HG02571 (cell line): ENCODE measurements at regions not wholly inside any gene's neighbourhood (a gene's known extent, or its start where the extent isn't known, plus 50 kb on each side); places are given as distances from the start of the nearest gene placed in this dataset.

Experiments
- ATAC-seq: cut with Tn5 transposase; IDR thresholded peaks from one replicate; pipeline ENCODE4 v1.9.1; 2021; ENCODE audit warnings: mild to moderate bottlenecking, moderate library complexity; ENCODE audit not compliant: unreplicated experiment

DNA sequence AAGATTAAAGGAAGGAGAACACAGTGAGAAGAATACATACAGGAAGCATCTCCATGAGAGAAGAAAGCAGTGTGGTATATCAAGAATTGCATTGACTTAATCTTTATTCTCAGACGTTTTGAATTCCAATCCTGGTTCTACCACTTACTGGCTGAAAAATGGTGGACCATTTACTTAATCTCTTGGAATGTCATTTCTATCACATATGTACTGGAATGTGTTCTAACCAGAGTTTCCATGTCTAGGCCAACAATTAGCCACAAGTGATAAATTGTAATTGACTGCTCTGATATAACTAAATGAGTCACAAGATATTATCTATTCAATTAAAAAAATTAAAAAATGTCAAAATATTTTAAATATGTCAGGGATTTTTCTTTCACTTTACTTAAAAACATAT is 626.1 kb downstream of the PTPRC start:
- ATAC-seq: no peak

GRCh38 chr1:199265319-199265718 is 626.5 kb downstream of the PTPRC start:
- ATAC-seq: no peak

DNA sequence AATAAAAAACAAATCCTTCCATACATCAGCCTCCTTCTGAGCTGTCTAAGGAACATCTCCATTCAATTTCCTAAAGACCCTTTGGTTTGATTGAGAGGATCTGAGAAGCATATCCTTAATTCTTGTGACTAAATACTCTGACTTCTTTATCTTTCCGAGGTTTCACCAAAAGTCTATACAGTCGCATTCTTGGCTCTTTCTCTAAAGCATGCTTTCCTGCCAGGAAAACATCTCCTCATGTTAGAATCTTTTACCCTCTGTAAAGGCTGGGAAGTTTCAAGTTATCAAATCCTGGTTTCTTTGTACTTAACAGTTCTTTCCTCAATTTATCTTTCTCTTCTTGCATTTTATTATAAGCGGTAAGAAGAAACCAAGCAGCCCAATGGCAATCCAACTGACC is 630.4 kb downstream of the PTPRC start:
- no peak for ATAC-seq

- no peak for ATAC-seq
Observed at GRCh38 chr1:199272139-199272544, 633.3 kb downstream of the PTPRC start.

- ATAC-seq: peak; percentile 61
Observed at GRCh38 chr1:199272628-199273086, 633.8 kb downstream of the PTPRC start.

GRCh38 chr1:199273837-199274379 is 635.1 kb downstream of the PTPRC start:
- no peak for ATAC-seq

GRCh38 chr1:199279067-199279466 is 640.2 kb downstream of the PTPRC start:
- ATAC-seq: no peak

GRCh38 chr1:199279872-199280645 is 641.2 kb downstream of the PTPRC start:
- ATAC-seq: peak; percentile 77

- ATAC-seq: no peak
Observed at GRCh38 chr1:199282751-199283305, 644.0 kb downstream of the PTPRC start.

- ATAC-seq: no peak
Observed at GRCh38 chr1:199283794-199284193, 645.0 kb downstream of the PTPRC start.

GRCh38 chr1:199287206-199287605 is 648.4 kb downstream of the PTPRC start:
- no peak for ATAC-seq

DNA sequence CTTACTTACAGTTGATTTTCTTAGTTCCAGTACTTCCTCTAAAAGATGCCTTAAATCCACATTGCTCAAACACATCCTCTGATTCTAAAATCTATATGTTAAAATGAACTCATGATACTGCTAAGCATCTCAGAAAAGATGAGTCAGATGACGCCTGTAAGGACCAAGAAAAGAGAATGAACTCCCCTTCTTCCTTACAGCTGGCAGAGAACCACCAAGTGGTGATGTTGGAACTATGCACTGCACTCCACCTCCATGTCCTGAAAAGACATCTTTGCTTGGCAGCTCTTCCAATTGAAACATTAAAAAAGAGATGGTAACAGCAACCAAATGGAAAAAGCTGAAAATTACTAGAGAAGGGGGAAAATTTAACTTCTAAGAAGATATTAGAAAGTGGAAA is 648.8 kb downstream of the PTPRC start:
- ATAC-seq: no peak

GRCh38 chr1:199290186-199290585 is 651.3 kb downstream of the PTPRC start:
- no peak for ATAC-seq

DNA sequence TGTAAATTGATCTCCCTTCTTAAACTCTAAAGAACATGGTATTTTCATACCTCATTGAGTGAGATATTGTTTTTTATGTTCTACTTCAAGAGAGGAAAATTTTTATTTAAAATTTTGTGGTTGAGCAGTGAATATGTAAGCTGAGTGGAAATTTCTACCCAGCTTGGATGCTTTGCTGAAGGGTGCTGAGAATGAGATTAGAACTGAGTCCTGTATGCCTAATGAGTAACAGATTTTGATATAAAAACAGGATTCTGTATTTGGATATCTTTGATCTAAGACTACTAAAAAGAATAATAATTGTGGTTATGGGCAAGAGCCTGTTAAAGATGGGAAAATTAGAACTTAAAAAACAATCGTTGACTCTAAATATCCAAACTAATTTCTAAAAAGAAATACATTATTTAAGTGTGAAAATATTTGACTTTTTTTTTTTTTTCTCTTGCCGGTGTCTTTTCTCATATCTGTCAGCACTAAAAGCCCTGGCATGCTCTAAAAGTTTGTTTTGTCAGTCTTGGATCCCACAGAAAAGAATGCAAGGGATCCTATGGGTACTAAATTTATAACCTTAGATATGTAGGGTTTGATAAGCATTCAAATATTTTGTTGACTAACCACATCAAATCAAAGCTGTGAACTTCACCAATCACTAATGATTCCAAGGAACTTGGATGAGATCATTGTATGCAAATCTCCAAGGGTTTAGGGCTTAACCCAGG is 652.3 kb downstream of the PTPRC start:
- ATAC-seq: no peak

DNA sequence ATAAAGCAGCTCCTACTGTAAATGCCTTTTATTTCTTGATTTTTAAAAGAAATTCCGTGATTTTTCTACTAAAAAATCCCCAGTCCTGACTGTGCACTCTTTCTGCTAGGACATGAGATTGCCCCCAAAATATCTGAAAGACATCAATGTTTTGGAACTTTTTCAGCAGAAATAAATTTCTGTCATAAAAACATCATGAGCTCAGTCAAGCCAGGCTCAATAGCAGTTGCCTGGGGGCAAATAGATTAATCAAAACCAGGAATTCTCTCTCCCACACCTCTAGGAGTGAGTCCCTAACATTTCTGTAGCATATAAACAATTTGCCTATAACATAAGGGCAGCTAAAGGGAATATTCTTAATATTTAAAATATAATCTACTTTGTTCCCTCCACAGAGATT is 654.1 kb downstream of the PTPRC start:
- no peak for ATAC-seq

DNA sequence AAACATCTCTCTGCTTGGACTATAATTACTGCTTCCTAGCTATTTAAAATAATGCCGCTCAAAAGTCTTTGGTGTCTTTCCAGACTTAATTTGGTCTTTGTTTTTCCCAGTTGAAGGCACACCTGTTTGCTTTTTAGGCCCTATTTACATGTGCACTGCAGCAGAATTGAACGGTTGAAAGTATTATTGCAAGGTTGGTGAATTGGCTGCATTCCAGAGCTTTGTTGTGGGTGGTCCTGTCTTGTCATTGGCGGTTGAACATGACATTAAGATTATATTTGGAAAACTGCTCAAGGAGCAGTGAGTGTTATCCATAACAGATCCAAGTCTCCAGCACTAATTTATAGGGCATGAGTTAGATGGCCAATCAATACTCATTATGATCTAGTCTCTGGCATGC is 656.3 kb downstream of the PTPRC start:
- no peak for ATAC-seq

DNA sequence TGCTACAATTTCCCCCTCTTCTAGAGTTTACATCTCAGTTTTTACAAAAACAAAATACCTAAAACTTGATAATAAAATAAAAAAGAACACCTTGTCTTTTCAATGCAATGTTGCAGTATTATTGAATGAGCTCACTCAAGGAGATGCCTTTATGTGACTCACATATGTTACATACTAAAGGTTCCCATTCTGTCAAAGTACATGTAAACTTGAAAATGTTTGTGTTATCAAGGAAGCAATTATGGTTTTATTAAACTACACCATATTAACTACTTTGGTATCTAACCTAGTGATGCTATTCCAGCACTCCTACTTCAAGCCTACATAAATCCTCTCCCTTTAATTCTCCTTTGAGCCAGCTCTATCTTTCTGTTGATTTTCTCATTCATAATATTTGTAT is 658.3 kb downstream of the PTPRC start:
- no peak for ATAC-seq

GRCh38 chr1:199297887-199298286 is 659.0 kb downstream of the PTPRC start:
- no peak for ATAC-seq

GRCh38 chr1:199298825-199299224 is 660.0 kb downstream of the PTPRC start:
- ATAC-seq: no peak

GRCh38 chr1:199301472-199302217 is 662.8 kb downstream of the PTPRC start:
- ATAC-seq: no peak

DNA sequence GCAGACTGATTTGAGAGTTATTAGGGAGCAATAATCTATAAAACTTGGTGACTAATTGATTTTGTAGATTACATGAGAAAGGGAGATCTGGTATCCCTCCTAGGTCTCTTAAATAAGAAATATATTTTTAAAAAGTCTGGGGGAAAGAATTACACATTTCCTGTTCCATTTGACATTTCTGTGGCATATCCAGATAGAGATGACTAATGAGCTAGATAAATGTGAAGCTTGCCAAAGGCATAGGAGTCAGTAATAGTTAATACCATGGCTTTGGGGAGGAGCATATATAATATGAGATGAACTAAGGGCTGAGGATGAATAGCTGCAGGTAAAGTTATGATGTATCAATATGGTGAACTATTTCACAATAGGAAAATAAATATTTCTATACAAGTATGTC is 663.7 kb downstream of the PTPRC start:
- no peak for ATAC-seq
